Kidney glomerular epithelial cell (primary cell): ENCODE measurements at regions not wholly inside any gene's neighbourhood (a gene's known extent, or its start where the extent isn't known, plus 50 kb on each side); places are given as distances from the start of the nearest gene placed in this dataset.
"Not testable (repeated sequence)": the region's sequence is repeated elsewhere in the genome, so short reads cannot be mapped to it uniquely, and the experiment has no call there.

Experiments used
- DNase-seq: peaks from one replicate; lab custom pipeline; 2025; lab: John Stamatoyannopoulos, UW

GRCh38 chr3:8136553-8136952, 365.1 kb upstream of the LMCD1 start:
- DNase-seq, result no peak

GRCh38 chr3:8143186-8143585, 358.4 kb upstream of the LMCD1 start:
- no peak for DNase-seq

GRCh38 chr3:8145661-8146060, 356.0 kb upstream of the LMCD1 start:
- DNase-seq, result no peak

- no peak for DNase-seq
Observed at GRCh38 chr3:8147711-8148110, 353.9 kb upstream of the LMCD1 start.

- peak; percentile 70 for DNase-seq
Observed at GRCh38 chr3:8152821-8153418, 348.7 kb upstream of the LMCD1 start.

- no peak for DNase-seq
Observed at GRCh38 chr3:8153800-8154199, 347.8 kb upstream of the LMCD1 start.

GRCh38 chr3:8154617-8155016, 347.0 kb upstream of the LMCD1 start:
- DNase-seq, result no peak

GRCh38 chr3:8156138-8156537, 345.5 kb upstream of the LMCD1 start:
- no peak for DNase-seq

- no peak for DNase-seq
Observed at GRCh38 chr3:8156831-8157230, 344.8 kb upstream of the LMCD1 start.

GRCh38 chr3:8157640-8158039, 344.0 kb upstream of the LMCD1 start:
- DNase-seq, result no peak

- no peak for DNase-seq
Observed at GRCh38 chr3:8164145-8164544, 337.5 kb upstream of the LMCD1 start.

GRCh38 chr3:8166014-8166413, 335.6 kb upstream of the LMCD1 start:
- DNase-seq, result no peak

GRCh38 chr3:8170971-8171508, 330.6 kb upstream of the LMCD1 start:
- no peak for DNase-seq

GRCh38 chr3:8173892-8174291, 327.7 kb upstream of the LMCD1 start:
- no peak for DNase-seq

- DNase-seq, result peak; percentile 3
Observed at GRCh38 chr3:8176759-8177483, 324.7 kb upstream of the LMCD1 start.

- not testable (repeated sequence) for DNase-seq
Observed at GRCh38 chr3:8178516-8178915, 323.1 kb upstream of the LMCD1 start.

- DNase-seq, result no peak
Observed at GRCh38 chr3:8182904-8183303, 318.7 kb upstream of the LMCD1 start.

- no peak for DNase-seq
Observed at GRCh38 chr3:8183627-8184026, 318.0 kb upstream of the LMCD1 start.

- no peak for DNase-seq
Observed at GRCh38 chr3:8186213-8186612, 315.4 kb upstream of the LMCD1 start.

GRCh38 chr3:8187996-8188395, 313.6 kb upstream of the LMCD1 start:
- DNase-seq, result no peak

- DNase-seq, result no peak
Observed at GRCh38 chr3:8189051-8189450, 312.6 kb upstream of the LMCD1 start.

GRCh38 chr3:8191406-8191805, 310.2 kb upstream of the LMCD1 start:
- no peak for DNase-seq

GRCh38 chr3:8197384-8197783, 304.2 kb upstream of the LMCD1 start:
- no peak for DNase-seq

GRCh38 chr3:8198605-8199004, 303.0 kb upstream of the LMCD1 start:
- no peak for DNase-seq
